CD4-positive, alpha-beta T cell treated with Interleukin-17A for 4 hours (primary cell): ENCODE measurements at regions not wholly inside any gene's neighbourhood (a gene's known extent, or its start where the extent isn't known, plus 50 kb on each side); places are given as distances from the start of the nearest gene placed in this dataset.

Experiments used
- DNase-seq: peaks from one replicate; pipeline ENCODE4 v3.0.0-alpha.2; 2020; ENCODE audit warnings: mixed read lengths

DNA sequence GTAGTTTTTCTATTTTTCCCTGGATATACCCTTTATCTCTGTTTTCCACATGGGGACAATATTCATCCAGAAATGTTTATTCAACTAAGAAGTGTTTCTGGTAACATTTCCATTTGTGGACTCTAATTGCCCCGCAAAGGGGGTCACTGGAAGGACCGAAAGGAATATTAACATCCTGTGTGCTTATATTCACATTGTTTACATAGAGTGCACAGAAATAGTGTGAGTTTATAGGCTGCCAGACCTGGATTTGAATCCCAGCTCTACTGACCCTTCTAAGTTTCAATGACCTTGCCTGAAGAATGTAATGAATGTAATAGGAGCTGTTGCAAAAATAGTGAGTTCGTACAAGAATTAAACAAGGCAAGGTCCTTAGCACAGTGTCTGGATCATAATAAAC, 152.9 kb upstream of the NCKAP5 start:
- no peak for DNase-seq

DNA sequence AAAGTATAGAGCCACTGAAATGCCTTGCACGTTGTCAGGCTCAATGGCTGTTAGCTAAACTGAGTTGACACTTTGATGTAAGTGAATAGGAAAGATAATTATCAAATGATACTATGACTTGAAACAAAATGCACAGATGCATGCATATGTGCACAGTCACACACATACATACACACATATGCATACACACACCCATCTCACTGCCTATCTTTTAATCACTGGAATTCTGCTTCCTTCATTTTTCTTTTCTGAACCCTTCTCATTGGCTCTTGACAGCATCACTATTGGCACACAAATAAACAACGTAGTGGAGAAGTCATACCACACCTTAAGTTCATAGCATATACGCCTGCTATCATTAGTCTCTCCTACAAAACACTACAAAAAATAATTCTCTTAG, 154.9 kb upstream of the NCKAP5 start:
- DNase-seq = no peak

DNA sequence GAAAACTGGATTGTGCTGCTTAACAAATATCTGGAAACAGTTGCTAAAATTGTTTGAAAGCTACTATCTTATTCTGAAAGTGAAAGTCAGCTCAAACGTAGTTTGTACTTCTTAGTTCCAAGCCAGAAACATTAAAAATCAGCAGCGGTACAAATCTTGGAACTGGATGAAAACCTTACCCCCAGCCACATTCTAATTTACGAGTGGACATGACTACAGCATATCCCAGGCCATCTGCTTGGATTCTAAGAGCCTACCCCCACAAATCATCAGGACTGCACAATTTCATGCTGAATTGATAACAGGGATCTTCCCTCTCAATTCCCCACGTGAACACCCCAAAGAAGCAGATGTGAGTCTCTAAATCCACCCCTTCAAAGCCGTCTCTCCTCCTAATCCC, 158.7 kb upstream of the NCKAP5 start:
- no peak for DNase-seq

DNA sequence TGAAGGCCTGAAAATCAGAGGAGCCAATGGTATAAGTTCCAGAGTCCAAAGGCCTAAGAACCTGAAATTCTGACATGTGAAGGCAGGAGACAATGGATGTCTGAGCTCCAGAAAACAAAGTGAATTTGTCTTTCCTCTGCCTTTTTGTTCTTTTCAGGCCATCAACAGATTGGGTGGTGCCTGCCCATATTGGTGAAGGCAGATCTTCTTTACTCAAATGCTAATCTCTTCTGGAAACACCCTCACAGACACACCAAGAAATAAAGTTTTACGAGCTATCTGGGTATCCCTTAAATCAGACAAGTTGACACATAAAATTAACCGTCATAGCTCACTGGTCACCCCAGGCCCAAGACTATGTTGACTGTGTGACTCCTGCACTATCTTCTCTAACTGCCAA, 163.8 kb upstream of the NCKAP5 start:
- DNase-seq = no peak

DNA sequence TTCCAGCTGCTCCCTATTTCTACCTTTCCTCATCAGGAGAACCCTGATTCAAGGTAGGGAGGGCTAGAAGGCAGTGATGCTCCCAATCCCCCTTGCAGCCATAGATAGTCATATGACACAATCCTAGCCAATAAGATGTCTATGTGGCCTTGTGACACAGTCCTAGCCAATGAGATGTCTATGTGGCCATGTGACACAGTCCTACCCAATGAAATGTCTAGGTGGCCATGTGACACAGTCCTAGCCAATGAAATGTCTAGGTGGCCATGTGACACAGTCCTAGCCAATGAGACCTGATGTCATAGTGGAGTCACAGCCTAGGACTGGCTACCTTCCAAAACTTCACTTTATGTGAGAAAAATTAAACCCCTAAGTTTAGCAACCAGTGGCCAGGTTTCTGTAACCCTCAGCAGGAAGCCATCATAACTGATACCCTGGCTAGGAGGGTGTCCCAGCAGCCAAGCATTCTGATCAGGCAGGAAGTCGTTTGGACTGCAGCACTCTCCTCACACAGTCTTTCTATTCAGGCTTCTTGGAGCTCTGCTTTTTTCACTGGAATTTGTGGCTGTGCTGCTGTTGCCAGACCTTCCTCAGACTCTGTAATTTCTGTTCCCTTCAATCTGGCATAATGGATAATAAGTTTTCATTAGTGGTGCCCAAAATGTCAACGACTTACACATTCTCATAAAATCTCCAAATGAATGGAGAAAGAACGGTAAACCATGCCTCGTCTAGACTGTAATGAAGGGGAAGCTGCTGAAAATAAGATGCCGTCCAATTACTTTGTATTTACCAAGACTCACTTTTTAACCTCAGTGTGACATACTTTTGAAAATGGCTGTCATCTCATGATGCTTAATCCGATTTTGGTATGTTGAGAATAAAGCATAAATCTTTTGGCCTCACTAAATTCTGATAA, 165.0 kb upstream of the NCKAP5 start:
- DNase-seq = no peak

DNA sequence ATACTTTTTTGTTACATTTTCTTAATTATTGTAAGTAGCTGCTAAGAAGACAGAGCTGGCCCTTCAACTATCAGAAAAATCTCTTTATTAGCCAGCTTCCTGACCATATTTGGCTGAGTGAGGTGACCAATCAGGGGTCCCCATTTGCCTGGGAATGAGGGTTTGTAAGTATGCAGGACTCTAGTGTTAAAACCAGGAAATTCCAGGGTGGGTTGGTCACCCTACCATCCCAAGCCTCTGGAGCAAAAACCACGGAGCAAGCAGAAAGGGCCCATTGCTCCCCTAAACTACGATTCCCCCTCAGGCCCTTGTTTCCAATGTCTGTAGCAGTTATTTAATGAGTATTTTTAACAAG, 165.6 kb upstream of the NCKAP5 start:
- DNase-seq = no peak

DNA sequence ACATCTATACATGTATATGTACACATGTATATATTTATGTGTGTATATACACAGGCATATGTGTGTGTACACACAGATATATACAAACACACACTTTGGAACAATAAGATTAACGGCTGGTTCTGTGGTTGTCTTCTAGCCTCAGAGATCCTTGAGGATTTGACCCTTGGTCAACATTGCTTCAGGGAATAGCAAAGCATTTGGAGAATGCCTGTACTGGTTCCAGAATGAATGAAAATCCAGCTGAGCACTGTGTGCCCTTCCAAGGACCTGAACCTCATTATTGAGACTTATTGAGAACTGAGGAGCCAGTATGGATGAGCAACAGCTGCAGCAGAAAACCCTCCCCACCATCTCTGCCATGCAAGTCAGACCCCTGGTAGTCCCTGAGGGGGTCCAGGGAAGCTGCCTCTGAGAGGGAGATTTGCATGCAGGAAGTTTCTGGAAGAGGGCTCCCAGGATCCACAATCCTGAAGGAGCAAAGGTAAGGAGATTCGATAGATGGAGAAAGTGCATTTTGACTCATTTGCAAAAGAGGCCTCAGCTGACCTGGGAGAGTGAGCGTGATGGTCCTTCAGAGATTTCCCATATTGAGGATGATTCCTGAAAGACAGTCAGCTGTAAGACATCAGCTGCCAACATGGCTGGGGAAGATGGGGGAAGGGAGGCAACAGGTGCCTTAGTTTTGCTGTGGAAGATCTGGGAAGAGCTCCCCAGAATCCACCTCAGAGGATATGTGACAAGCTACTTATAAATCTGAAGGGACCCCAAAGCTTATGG, 166.6 kb upstream of the NCKAP5 start:
- DNase-seq = no peak

DNA sequence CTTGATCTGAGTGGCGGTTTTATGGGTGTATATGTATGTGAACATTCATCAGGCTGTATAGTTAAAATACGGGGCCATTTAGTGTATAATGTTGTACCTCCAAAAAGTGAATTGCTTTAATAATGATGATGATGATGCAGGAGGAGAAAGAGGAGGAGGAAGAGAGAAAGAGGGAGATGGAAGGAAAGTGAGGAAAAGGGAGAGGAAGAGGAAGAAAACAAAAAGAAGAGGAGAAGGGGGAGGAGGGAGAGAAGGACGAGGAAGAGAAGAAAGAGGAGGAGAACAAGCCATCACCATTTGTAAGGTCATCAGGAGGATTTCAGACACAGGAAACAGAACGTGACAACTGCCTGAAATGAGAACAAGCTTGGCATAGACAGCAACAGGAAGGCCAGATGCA, 168.4 kb upstream of the NCKAP5 start:
- no peak for DNase-seq

DNA sequence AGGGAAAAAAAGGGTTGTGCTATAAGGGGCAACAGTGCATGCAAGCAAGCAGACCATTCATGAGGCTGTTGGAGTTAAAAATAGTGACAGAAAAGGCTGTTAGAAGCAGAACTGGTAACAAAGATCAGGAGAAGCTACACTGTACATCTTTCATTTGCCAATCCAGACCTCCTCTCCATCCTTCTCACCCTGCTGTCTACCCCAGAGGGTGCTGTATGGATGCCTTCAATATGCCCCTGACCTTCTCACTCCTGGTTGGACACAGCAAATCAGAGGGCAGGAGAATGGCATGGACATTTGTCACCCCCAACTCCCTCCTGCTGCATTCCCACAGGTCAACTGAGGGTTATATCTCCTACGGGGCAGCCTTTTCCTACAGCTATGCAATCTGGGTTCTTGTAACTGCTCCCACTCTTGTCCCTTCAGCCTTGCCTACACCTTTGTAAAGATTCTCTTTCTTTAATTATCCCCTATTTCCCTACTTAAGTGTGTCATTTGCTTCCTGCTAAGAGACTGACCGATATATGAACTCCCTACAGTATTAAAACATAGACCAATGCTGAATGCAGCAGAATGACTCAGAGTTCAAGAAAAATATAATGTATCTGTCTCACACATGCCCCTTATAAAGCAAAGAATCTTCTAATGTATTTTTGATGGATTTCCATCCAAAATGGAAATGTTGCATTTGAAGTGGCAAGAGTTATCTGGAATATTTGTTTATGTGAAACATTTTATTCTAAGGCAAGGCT, 169.2 kb upstream of the NCKAP5 start:
- no peak for DNase-seq

DNA sequence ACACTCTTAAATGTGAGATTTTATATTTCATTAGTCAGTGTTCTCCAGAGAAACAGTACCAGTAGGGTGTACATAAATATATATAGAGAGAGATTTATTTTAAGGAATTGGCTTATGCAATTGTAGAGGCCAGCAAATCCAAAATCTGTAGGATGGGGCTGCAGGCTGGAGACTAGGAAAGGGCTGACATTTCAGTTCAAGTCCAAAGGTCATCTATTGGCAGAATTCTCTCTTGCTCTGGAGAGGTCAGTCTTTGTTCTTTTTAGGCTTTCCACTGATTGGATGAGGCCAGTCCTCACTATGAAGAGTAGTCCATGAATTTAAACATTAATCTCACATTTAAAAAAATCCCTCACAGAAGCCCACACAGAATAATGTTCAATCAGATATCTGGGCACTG, 170.8 kb upstream of the NCKAP5 start:
- no peak for DNase-seq

DNA sequence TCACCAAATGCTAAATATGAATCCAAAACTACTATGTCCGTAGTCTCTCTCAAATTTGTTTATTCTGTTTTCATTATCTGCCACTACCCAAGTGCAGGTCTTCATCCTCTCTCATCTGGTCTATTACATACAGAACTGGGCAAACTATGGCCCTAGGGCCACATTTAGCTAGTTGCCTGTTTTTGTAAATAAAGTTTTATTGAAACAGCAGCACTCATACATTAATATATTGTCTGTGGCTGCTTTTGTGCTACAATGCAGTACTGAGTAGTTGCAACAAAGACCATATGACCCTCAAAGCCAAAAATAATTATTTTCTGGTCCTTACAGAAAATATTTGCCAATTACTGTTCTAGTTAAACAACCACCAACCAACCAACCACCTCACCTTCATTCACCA, 172.2 kb upstream of the NCKAP5 start:
- no peak for DNase-seq

DNA sequence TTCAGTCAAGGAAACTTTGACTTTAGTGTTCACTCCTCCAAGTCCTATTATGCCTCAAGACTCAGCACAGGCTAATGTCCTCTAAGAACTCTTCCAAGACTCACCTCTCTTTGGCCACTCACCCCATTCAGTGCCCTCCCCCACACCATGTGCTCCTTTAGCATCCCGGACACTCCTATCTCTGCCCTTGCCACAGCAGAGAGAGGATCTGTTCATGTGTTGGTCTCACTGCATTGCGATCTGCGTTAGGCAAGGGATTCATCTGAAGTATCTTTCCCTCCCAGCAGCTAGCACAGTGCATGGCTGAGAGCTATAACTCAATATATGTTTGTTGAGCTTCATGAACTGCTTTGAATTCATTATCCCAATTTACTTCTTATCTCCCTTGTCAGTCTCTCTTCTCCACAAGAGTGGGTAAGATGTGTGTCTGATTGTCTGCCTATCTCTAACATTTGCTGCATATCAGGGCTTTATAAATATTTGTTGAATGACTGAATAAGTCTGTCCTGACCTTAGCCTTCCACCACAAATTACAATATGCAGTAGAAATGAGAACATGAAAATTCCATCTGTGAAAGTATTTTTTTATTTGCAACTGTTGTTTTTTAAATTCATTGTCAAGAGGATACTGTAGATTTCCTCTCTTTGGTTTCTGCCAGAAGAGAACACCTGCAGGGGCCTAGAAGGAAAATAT, 179.9 kb upstream of the NCKAP5 start:
- DNase-seq = no peak

DNA sequence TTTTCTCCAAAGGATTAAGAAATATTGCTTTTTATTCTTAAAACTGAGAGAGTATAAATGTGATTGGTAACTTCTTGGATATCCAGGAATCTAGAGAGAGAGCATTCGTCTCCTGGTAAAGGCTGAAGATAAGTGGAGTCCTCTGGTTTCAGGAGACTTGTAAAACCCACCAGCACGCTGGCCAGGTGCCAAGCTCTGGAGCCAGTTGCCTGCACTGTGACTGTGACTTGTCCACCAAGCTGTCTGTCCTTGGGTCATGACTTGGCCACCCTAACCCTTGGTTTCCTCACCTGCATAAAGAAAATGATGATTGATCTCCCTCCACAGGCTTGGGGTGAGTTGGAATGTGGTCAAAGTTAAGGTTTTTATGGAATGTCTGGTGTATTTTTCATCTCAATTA, 185.4 kb upstream of the NCKAP5 start:
- no peak for DNase-seq

DNA sequence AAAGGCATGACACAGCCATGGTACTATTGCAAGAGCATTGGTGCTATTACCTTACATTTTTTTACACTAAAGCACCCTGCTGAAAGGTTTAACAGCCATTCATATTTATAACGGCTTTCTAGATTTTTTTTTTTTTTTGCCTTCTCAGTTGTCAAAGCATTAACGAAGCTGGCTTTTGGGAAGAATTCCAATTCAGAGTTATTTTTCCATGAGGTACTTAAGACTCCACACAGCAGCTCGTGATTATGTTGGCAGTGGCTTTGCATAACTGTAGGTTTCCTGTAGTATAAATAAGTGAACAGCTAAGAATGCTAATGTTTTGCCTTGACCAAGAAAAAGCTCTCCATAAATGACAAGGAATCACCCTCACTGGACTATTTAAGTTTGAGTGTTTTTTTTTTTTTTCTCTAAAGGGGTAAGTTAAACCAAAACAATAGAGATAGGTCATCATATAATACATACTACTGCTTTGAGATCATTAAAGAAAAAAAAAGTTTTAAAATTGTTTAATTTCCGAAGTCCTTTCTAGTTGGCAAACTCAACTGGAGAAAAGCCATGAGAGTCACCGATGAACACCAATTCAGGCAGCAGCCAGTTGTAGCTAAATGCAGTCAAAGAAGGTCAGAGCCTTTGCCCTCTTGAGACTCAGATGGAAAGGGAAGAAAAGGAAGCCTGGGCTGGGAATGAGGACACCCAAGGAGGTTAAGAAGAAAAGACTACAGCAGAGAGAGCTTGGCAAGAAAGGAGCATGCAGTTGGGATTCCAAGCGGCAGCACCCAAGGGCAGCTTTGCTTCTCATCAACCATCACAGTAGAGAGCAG, 187.4 kb upstream of the NCKAP5 start:
- DNase-seq = no peak

DNA sequence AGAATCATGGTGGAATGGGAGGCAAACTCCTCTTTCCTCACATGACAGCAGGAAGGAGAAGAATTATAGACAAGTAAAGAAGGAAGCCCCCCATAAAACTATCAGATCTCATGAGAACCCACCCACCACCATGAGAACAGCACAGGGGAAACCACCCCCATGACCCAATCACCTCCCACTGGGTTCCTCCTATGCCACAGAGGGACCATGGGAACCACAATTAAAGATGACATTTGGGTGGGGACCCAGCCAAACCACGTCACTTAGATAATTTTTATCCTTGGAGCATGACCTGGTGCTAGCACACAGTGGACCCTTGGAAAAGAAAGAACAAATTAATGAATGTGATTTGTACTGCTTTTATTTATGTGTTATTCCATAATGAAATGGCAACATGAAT, 188.6 kb upstream of the NCKAP5 start:
- no peak for DNase-seq

DNA sequence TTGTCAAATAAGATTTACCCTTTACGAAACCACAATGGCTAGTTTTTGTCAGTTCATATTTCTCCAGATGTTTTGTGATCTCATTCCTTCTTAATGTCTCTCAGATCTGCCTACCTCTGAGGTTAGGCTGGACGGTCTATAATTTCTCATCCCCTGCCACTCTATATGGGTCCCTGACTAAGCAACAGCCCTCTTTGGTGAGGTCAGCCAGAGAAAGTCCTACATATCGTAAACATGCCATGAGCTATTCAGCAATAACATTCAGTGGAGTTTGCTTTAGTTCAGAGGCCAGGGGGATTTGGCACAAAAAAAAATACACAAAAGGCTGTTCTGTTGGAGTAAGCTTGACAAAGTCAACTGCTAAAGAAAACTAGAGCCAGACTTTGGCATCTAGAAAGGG, 192.1 kb upstream of the NCKAP5 start:
- DNase-seq = no peak

DNA sequence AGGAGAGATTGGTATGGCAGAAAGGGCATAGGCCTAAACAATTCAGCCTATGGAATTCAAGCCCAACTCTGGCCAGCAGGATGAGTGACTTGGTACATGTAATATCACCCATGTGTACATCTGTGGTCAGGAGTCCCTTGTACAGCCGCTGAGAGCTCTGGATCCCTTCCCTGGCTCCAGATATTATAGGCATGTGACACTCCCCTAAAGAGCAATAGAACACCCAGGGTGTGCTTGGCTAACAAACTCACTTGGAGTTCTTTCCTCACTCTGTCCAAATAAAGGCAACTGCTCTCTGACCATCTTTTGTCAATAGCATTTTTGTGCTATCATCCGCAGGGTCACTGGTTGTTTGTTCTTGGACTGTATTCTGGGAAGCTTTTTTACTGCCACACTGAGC, 197.4 kb upstream of the NCKAP5 start:
- DNase-seq = no peak

DNA sequence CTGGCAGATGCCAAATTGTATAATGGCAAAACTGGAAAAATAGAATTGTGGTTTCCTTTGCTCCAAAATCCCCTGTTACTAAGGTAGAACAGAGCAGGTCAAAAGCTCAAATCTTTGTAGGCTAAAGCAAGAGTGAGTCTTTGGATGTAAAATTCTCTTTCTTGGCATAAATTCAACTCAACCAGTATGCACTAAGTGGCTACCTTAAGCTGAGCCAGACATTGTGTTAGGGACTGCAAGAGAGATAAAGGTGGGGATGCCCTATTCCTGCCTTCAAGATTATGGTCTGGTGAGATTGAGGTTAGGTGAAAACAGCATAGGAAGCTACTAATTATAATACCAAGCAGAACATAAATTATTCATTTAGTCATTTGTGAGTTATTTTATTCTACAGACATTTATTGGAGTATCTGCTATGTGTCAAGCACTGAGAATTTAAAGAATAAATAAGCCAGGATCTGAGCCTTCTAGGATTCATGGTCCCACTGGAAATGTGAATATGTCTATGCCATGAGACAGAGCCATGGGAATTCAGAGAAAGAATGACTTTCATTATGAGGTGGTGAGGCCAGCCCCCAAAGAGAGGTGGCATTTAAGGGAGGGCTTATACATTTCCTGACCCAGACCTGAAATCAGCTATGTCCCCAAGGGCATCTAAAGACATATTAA, 198.0 kb upstream of the NCKAP5 start:
- DNase-seq = no peak

DNA sequence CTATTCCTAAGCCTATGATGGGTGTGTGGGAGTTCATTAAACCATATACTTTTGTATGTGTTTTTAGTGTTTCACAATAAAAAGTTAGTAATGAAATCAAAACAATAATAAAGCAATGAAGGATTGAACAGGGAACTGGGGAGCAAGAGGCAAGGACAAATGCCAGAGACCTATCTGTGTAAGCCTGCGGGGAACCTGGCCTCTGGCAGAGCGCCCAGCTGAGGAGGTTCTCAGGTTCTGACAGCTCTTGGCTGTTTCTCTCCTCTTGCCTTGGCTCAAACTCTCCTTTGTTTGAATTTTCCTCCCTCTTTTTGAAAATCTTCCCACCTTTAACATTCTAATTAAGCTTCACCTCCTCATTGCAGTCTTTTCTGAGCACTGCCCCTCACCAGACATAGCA, 200.0 kb upstream of the NCKAP5 start:
- no peak for DNase-seq

DNA sequence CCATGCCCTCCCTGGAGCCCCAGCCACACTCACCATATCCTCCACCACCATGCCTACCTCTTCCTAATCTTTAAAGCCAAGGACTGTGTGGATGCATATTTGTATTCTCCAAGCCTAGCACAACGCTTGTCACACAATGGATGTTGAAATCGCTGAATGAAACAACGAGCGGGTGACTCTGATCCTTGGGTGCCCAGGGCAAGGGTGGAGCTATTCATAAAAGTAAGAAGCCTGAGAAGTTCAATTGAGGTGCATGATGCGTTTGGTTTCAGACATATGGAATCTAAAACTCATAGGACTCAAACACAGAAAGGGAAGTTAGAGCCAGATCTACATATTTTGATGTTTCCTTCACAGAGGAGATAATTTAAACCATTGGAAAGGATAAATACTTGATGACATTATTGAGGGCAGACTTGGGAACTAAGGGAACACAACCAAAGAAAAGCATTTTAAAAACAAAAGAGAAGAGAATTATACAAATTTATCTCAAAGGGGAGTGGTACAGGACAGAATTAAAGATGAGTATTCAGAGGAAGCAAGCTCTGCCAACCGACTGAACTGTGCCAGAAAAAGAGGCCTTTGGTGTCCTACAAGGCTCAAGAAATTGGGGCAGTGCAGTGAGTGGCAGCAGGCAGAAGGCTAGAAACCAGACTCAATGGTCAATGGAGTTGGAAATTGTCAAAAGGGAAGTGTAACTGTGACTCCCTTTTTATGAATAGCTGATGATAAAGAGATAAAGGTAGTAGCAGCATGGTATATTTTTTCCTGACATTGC, 200.6 kb upstream of the NCKAP5 start:
- DNase-seq = no peak
